22Rv1 (cell line): ENCODE measurements at regions not wholly inside any gene's neighbourhood (a gene's known extent, or its start where the extent isn't known, plus 50 kb on each side); places are given as distances from the start of the nearest gene placed in this dataset.
"Not testable (repeated sequence)": the region's sequence is repeated elsewhere in the genome, so short reads cannot be mapped to it uniquely, and the experiment has no call there.

Experiments used
- H3K27ac ChIP-seq: fragments of 450-650 bp; 2 replicates; pipeline ENCODE4 v1.5.1; 2017
- CTCF ChIP-seq: fragments of 450-650 bp; IDR thresholded peaks from 2 replicates; pipeline ENCODE4 v1.5.1; 2017; ENCODE audit warnings: mild to moderate bottlenecking
- ZFX ChIP-seq: fragments of 450-650 bp; IDR thresholded peaks from 2 replicates; pipeline ENCODE4 v1.6.1; 2017; ENCODE audit warnings: antibody characterized with exemption, borderline replicate concordance

GRCh38 chr7:46100521-46100920, 179.4 kb upstream of the IGFBP3 start:
- no peak overlapping the region for H3K27ac ChIP-seq
- no peak for TF ChIP-seq CTCF
- no peak for TF ChIP-seq ZFX

- TF ChIP-seq CTCF = no peak
- no peak for TF ChIP-seq ZFX
- H3K27ac ChIP-seq = no peak overlapping the region
Measured at GRCh38 chr7:46099076-46099475, 178.0 kb upstream of the IGFBP3 start.

GRCh38 chr7:46091071-46091470, 170.0 kb upstream of the IGFBP3 start:
- no peak overlapping the region for H3K27ac ChIP-seq
- TF ChIP-seq ZFX = no peak
- no peak for TF ChIP-seq CTCF

GRCh38 chr7:46089281-46089680, 168.2 kb upstream of the IGFBP3 start:
- H3K27ac ChIP-seq = no peak overlapping the region
- TF ChIP-seq ZFX = no peak
- TF ChIP-seq CTCF = no peak

GRCh38 chr7:46088486-46088885, 167.4 kb upstream of the IGFBP3 start:
- H3K27ac ChIP-seq = not testable (repeated sequence)

- TF ChIP-seq ZFX (no peak), CTCF (no peak)
- no peak overlapping the region for H3K27ac ChIP-seq
Measured at GRCh38 chr7:46080595-46081159, 159.6 kb upstream of the IGFBP3 start.

GRCh38 chr7:46079421-46079820, 158.3 kb upstream of the IGFBP3 start:
- TF ChIP-seq ZFX (no peak), CTCF (no peak)
- H3K27ac ChIP-seq = no peak overlapping the region

- TF ChIP-seq CTCF (no peak), ZFX (no peak)
- no peak overlapping the region for H3K27ac ChIP-seq
Measured at GRCh38 chr7:46076527-46076926, 155.5 kb upstream of the IGFBP3 start.
